GM19351 (cell line): ENCODE measurements at regions not wholly inside any gene's neighbourhood (a gene's known extent, or its start where the extent isn't known, plus 50 kb on each side); places are given as distances from the start of the nearest gene placed in this dataset.
"Not testable (repeated sequence)": the region's sequence is repeated elsewhere in the genome, so short reads cannot be mapped to it uniquely, and the experiment has no call there.

Experiments
- ATAC-seq: cut with Tn5 transposase; IDR thresholded peaks from one replicate; pipeline ENCODE4 v1.9.1; 2021; ENCODE audit warnings: mild to moderate bottlenecking, moderate library complexity; ENCODE audit not compliant: unreplicated experiment

DNA sequence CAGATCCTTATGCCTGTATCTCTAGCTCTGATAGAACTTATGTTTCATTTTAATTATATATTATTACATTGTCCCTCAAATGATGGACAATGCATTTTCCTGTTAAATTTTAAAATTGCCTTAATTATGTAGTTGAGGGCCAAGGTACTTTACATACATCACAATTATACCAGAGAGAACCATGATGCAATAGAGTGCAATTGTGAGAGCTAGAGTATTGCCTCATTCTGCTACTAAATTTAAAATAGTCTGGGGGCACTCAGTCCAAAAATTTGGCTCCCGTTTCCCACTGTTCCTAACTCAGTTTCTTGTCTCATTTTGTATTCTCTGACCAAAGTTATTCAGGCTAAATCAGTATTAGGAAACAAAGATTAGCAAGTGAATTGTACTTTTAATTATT lies 378.5 kb upstream of the ZFP42 start:
- ATAC-seq: no peak

GRCh38 chr4:187618701-187619281 lies 376.8 kb upstream of the ZFP42 start:
- no peak for ATAC-seq

DNA sequence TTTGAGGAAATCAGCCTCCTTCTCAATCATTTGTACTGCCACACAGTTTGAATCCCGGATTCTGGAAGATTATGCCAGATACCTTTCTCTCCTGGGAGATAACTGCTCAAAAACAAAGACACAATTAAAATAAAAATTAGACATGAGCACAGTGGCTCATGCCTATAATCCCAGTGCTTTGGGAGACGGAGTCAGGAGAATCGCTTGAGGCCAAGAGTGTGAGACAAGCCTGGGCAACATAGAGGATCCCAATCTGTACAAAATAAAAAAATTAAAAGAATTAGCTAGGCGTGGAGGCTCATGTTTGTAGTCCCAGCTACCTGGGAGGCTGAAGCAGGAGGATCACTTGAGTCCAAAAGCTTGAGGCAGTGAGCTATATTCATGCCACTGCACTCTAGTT lies 376.3 kb upstream of the ZFP42 start:
- no peak for ATAC-seq

DNA sequence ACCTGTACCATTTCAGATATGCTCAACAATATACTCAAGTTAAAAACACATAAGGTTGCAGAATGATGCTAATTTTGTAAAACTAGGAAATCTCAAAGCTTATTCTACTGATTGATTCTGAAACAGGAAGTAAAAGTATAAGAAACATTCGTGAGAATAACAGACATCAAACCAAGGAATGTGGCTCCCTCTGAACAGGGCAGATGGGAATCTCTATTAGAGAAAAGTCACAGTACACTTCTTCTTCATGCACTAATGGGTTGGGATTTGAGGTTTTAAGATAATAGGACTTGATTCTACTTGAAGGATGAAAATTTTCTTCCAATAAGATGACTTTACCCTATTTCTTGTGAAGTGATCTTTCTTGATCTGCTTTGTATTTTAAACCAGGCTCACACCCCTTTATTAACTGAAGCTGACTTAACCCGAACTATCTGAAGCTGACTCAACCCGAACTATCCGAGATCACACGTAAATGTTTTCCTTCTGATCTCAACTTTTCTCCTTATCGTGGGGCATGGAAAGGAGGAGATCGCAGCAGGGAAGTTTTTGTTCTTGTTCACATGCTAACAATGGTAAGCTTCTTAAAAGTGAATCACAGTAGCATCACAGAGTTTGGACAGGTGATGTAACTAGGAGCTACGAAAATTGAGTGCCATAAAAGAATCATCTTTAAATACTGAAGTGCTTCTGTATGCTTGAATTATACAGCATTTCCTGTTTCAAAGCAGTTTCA lies 363.1 kb upstream of the ZFP42 start:
- ATAC-seq: no peak

GRCh38 chr4:187633245-187633644 lies 362.3 kb upstream of the ZFP42 start:
- ATAC-seq: no peak

DNA sequence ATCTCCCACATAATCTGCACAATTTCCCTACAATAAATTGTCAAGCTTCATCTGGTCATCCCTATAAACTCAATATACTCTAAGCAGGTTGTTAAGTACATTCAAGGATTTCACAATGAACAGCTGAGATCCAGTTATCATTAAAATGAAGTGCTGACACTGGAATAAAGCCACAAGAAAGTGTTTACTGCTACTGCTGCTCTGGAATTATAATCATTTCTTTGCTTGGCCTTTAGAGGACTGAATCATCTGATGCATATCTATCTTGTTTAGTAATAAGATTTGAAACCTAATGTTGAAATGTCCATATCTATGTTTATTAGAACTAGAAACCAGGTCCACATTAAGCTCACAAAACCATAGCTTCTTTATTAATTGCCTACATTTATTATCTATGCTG lies 338.6 kb upstream of the ZFP42 start:
- no peak for ATAC-seq

- ATAC-seq: no peak
Observed at GRCh38 chr4:187663076-187663475, 332.5 kb upstream of the ZFP42 start.

- ATAC-seq: no peak
Observed at GRCh38 chr4:187664011-187664410, 331.6 kb upstream of the ZFP42 start.

GRCh38 chr4:187665086-187665485 lies 330.5 kb upstream of the ZFP42 start:
- ATAC-seq: no peak

DNA sequence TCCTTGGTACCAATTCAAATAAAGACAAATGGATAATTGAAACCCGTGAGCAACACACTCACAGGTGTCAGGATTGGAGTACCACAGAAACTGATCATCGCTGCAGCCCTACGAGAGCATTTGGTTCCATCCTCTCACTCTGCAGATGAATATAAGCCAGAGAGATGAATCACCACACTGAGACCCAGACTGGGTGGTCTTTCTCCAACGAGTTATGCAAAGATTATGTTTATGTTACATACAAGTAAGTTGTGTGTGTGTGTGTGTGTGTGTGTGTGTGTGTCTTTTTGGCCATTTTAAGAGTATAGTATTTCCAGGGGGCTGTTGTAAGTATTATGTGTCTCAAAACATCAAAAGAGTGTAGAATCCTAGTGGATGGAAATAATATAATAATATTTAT lies 329.5 kb upstream of the ZFP42 start:
- no peak for ATAC-seq

DNA sequence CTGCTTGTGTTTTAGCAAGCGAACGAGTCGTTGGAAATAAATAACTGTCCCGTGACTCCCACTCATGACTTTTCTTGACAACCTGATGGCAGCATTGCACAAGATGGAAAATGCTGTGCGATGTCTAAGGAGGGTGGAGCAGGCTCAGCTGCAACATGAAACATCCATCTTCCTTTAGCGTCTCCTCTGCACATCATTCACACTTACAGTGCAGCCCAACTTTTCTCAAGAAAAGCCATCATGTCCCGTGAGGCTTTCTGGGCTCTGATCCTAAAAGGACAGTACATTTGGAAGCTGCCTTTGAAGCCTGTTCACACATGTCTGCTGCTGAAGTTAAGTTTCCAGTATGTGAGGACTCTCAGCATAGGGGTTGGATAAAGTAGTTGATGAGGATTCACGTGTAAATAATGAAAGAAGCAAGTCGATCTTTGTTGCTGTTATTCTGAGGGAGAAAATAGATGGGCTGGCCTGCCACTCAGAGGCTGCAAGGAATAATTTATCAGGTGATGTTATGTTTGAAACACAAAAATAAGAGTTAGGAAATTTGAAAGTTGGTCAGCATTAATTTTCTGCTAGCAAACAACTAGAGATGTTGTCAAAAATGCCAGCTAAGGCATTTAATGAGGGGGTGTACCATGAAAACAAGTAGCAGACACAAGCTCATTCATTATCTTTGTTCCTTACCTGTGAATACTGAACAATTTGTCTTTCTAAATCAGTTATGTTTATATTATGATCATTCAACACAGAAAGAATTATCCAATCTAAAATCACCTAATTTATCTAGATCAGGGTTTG lies 328.7 kb upstream of the ZFP42 start:
- no peak for ATAC-seq

DNA sequence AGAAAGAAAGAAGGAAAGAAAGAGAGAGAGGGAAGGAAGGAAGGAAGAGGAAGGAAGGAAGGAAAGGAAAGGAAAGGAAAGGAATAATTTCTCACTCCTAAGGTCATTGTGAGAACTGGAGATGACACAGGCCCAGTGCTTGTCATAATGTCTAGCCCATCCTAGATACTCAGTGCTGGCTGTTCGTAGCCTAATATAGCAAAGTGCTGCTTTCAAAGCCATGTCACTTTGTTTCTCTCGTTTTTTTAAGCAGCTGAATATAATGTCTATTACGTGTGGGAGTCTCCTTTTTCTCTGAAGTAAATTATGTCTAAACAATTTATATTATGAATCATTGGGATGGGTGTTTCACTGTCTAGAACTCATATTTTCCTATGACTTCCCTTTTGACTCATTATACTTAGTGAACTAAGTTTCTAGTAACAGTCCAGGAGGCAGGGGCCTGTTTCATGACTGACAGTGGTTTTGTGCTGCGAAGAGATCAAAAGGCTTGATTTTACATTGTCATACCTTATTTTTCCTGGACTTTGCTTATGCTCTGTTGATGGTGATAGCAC lies 327.0 kb upstream of the ZFP42 start:
- no peak for ATAC-seq

GRCh38 chr4:187671521-187671920 lies 324.1 kb upstream of the ZFP42 start:
- not testable (repeated sequence) for ATAC-seq

DNA sequence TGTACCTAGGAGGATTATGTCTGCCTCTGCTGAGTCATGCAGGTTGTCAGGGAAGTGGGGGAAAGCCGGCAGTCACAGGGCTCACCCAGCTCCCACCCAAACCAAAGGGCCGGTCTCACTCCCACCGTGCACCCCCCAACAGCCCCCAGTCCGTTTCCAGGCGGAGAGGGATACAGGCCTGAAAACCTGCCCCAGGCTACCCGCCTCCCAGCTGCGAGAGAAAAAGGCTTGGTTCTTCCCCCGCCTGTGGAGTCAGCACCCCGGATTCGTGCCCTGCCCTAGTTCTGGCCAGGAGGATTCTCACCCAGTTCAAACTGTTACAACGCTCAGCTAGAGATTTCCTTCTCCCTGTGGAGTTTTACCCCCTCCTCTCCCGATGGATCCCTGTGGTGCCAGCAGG lies 323.6 kb upstream of the ZFP42 start:
- ATAC-seq: not testable (repeated sequence)

- not testable (repeated sequence) for ATAC-seq
Observed at GRCh38 chr4:187672526-187672925, 323.0 kb upstream of the ZFP42 start.

DNA sequence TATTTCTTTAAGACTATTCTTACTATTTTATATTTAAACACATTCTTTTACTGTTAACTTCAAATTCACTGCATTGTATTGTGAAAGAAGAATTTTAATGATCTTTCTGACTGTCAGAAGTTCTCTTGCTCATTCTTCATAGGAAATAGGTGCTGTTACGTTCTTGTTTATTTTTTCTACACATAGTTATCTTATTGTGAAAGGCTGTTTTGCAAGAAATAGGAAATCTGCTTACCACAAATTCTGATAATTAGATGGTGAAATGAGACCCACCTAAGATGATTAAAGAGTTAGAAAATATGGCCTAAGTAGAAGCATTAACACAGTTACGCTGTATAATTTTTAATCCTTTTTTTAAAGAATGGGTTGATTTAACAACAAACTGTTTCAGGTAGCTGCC lies 316.1 kb upstream of the ZFP42 start:
- ATAC-seq: no peak

DNA sequence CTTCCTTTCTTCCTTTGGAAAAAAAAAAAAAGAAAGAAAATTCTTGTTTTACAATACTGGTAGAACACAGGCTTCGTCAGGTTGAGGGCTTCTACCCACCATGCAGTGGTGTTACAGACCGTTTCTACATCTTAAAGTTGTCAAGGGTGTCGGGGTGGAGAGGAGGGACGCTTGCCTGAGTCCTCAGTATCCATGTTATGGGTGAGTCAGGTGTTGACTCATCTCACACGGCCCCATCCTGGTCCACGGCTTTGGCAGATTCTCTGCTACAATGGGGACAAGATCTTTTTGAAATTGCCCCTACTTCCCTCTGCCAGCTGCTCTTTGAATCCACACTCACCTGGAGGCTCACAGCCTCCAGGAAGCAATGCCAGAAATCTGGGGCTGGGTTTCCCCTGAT lies 310.3 kb upstream of the ZFP42 start:
- no peak for ATAC-seq

- no peak for ATAC-seq
Observed at GRCh38 chr4:187687697-187688096, 307.9 kb upstream of the ZFP42 start.

DNA sequence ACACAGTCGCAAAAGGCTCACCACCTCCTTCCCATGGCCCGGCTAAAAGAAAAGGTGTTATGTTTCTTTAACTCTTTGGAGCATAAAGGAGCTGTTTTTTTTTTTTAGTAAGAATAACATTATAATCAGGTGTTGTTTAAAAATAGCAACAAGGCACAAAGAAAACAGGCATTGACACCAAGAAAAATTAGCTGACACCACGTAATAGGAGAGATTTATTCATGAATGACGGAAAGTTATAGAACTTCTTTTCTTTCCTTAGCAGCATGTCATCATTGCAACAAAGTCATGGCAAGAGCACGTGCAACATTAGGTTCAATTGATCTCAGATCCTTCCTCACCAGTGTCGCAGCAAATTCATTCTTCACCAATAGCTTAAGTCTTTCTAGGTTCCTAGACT lies 302.9 kb upstream of the ZFP42 start:
- ATAC-seq: no peak

GRCh38 chr4:187695531-187695930 lies 300.0 kb upstream of the ZFP42 start:
- ATAC-seq: not testable (repeated sequence)

- ATAC-seq: no peak
Observed at GRCh38 chr4:187711586-187711985, 284.0 kb upstream of the ZFP42 start.

DNA sequence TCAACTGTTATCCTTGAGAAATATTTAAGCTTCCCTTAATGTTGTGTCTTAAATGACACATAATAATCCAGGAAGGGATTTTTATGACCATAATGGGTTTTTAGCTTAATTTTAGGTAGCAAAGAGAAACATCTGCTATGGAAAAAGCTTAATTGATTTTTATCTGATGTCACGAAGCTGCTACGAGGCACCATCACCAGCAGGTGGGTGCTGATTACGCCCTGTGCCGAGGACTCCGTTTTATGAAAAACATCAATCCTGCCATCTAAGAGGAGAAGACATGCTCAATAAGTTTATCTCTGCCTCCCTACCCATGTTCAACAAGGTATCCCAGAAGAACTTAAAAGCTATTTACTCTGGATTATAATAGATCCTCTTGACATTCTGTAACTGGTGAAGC lies 280.6 kb upstream of the ZFP42 start:
- no peak for ATAC-seq
